Activated naive CD8-positive, alpha-beta T cell treated with anti-CD3 and anti-CD28 coated beads, Interleukin-2, amount 50 U/mL, for 24 hours (primary cell): ENCODE measurements at regions not wholly inside any gene's neighbourhood (a gene's known extent, or its start where the extent isn't known, plus 50 kb on each side); places are given as distances from the start of the nearest gene placed in this dataset.

ENCODE experiments used
- ATAC-seq: fragments of 150-1000 bp; cut with Tn5 transposase; one replicate; pipeline ENCODE4 v1.10.0; 2021
- DNase-seq: peaks from one replicate; pipeline ENCODE4 v3.0.0; 2021
- H3K27ac Mint-ChIP-seq: one replicate; pipeline ENCODE4 v1.8.0; 2021; ENCODE audit warnings: mild to moderate bottlenecking, mixed read lengths
- H3K27me3 Mint-ChIP-seq: one replicate; pipeline ENCODE4 v1.8.0; 2021; ENCODE audit warnings: mixed read lengths
- H3K36me3 Mint-ChIP-seq: one replicate; pipeline ENCODE4 v1.8.0; 2021; ENCODE audit warnings: low read depth, mixed read lengths
- H3K4me1 Mint-ChIP-seq: one replicate; pipeline ENCODE4 v1.8.0; 2021; ENCODE audit warnings: mixed read lengths
- H3K4me3 Mint-ChIP-seq: one replicate; pipeline ENCODE4 v1.8.0; 2021; ENCODE audit warnings: mild to moderate bottlenecking, moderate library complexity, mixed read lengths
- H3K9me3 Mint-ChIP-seq: one replicate; pipeline ENCODE4 v1.8.0; 2021; ENCODE audit warnings: mixed read lengths

DNA sequence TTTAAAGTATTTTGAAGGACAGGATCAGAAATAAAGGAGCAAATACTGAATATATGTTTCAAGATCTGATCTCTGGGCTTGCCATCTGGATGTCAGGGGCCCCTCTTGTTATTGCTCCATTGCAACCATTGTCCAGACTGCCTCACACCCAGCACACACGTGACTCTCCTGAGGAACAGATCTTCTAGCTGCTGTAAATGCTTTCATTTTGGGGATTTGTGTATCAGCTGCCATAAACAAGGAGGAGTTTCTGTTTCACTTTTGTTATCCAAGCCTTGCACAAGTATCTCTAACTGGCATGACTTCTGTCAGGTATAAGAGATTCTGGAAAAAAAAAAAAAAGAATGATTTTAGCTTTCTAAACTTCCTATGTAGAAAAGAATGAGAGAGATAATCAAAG lies 1624.1 kb upstream of the PRR20A start:
- H3K27me3 Mint-ChIP-seq, result no peaks in the 10 kb centered on the region
- H3K27ac Mint-ChIP-seq, result no peak overlapping the region
- no peaks in the 10 kb centered on the region for H3K36me3 Mint-ChIP-seq
- no peaks in the 10 kb centered on the region for H3K4me1 Mint-ChIP-seq
- ATAC-seq (no peak), DNase-seq (no peak)
- peaks cover 14% of the 10 kb centered on the region for H3K9me3 Mint-ChIP-seq
- H3K4me3 Mint-ChIP-seq, result no peak overlapping the region

DNA sequence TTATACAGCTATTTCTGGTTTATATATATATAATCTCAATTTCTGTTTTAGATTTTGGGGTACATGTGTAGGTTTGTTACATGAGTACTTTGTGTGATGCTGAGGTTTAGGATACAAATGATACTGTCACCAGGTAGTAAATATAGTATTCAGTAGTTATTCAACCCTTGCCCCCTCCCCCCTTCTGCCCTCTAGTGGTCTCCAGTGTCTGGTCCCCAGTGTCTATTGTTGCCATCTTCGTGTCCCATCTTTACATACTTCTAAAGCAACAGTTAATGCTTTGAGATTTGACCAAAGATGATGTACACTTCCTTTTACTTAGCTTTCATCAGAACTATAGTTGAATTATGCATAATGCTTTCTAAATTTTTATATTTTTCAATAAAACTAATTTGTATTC lies 1623.4 kb upstream of the PRR20A start:
- no peak overlapping the region for H3K4me3 Mint-ChIP-seq
- ATAC-seq (no peak), DNase-seq (no peak)
- no peak overlapping the region for H3K27ac Mint-ChIP-seq
- peaks cover 14% of the 10 kb centered on the region for H3K9me3 Mint-ChIP-seq
- H3K4me1 Mint-ChIP-seq, result no peaks in the 10 kb centered on the region
- no peaks in the 10 kb centered on the region for H3K27me3 Mint-ChIP-seq
- H3K36me3 Mint-ChIP-seq, result no peaks in the 10 kb centered on the region

DNA sequence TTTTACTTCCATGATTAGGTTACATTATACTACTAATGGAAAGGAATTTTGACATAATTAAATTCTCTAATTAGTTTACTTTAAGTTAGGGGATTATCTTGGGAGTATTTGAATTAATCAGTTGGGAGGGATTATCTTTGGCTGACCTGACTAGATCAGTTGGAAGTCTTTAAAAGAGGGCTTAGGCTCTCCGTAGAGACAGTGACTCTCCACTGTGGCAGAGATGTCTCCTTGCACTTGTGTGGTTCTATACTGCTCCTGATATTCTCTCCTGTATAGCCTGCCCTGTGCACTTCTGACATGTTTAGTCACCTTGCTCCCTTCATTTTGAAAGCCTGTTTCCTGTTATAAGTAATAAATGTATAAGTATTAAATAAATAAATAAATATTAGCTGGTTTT lies 1612.3 kb upstream of the PRR20A start:
- H3K4me3 Mint-ChIP-seq, result no peak overlapping the region

DNA sequence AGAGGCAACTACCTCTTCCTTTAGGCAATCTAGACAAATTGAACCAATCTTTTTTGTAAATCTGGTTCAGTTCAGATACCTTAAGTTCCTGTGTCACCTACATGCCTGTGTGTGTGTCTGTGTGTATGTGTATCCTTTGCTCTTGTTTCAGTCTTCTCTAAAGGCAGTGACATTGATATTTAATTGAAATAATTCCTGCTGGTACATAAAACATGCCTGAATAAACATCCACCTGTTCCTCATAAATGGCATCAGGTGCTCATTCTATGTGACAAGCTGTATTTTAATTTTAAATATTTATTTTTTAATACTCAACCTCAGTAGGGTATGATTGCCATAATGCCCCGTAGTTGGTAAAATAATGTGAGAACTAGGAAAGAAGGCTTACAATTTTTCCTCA lies 1606.4 kb upstream of the PRR20A start:
- Mint-ChIP-seq H3K4me3 (no peak overlapping the region), H3K27ac (no peak overlapping the region), H3K36me3 (no peaks in the 10 kb centered on the region), H3K4me1 (no peaks in the 10 kb centered on the region), H3K9me3 (no peaks in the 10 kb centered on the region), H3K27me3 (no peaks in the 10 kb centered on the region)
- DNase-seq (no peak), ATAC-seq (no peak)

More for the DNA sequence above, 1612.3 kb upstream of the PRR20A start:
- ATAC-seq (no peak), DNase-seq (no peak)
- no peaks in the 10 kb centered on the region for H3K27me3 Mint-ChIP-seq
- H3K27ac Mint-ChIP-seq, result no peak overlapping the region
- no peaks in the 10 kb centered on the region for H3K4me1 Mint-ChIP-seq
- H3K9me3 Mint-ChIP-seq, result peaks cover 3% of the 10 kb centered on the region
- H3K36me3 Mint-ChIP-seq, result no peaks in the 10 kb centered on the region

DNA sequence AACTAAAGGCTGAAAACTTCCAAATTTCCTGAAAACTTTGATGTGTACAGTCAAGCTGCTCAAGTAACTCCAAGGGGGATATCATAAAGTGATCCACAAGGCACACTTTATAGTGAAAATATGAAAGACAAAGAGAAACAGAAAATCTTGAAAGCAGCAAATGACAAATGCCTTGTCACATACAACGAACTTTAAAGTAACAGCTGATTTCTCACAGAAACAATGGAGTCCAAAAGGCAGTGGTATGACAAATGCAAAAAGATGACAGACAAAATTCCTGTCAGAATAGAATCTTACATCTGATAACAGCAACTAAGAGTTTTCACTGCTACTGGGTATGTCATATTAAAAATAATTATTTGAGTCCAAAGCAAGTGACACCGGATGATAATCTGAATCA lies 1602.3 kb upstream of the PRR20A start:
- no peaks in the 10 kb centered on the region for H3K4me1 Mint-ChIP-seq
- DNase-seq (no peak), ATAC-seq (no peak)
- no peaks in the 10 kb centered on the region for H3K27me3 Mint-ChIP-seq
- H3K27ac Mint-ChIP-seq, result no peak overlapping the region
- H3K4me3 Mint-ChIP-seq, result no peak overlapping the region
- H3K36me3 Mint-ChIP-seq, result no peaks in the 10 kb centered on the region
- H3K9me3 Mint-ChIP-seq, result peaks cover 4% of the 10 kb centered on the region

DNA sequence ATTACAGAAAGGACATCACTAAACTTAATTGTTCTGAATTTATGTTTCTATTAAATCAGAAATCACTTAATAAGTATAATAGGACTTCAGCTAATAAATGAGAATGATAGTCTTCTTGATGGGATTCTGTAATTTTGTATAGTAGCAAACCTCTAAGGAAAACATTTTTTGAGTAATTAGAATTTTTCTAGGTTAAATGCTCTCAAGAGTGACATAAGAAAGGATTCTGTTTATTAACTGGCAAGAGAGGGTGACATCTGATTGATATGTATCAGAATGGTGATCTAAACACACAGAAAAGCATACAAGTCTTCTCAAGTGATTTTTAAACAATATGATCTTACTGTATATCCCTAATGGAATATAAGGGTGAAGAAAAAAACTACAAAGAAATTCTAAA lies 1597.7 kb upstream of the PRR20A start:
- Mint-ChIP-seq H3K27me3 (no peaks in the 10 kb centered on the region), H3K9me3 (peaks cover 4% of the 10 kb centered on the region), H3K36me3 (no peaks in the 10 kb centered on the region)

DNA sequence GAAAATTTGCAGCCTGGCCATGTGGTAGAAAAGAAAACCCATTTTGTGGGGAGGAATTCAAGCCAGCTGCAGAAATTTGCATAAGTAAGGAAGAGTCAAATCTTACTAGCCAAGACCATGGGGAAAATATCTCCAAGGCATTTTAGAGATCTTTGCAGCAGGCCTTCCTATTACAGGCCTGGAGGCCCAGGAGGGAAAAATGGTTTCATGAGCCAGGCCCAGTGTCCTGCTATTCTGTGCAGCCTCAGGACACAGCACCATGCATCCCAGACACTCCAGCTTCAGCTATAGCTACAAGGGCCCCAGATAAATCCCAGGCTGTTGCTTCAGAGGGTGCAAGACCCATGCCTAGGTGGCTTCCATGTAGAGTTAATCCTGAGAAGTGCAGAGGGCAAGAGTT lies 1590.1 kb upstream of the PRR20A start:
- DNase-seq, result no peak
- Mint-ChIP-seq H3K36me3 (no peaks in the 10 kb centered on the region), H3K4me1 (no peaks in the 10 kb centered on the region), H3K27ac (no peak overlapping the region), H3K9me3 (peaks cover 25% of the 10 kb centered on the region), H3K4me3 (no peak overlapping the region), H3K27me3 (no peaks in the 10 kb centered on the region)
- ATAC-seq, result no peak

More for the DNA sequence above, 1597.7 kb upstream of the PRR20A start:
- H3K4me1 Mint-ChIP-seq, result no peaks in the 10 kb centered on the region
- no peak overlapping the region for H3K4me3 Mint-ChIP-seq
- ATAC-seq (no peak), DNase-seq (no peak)
- H3K27ac Mint-ChIP-seq, result no peak overlapping the region

DNA sequence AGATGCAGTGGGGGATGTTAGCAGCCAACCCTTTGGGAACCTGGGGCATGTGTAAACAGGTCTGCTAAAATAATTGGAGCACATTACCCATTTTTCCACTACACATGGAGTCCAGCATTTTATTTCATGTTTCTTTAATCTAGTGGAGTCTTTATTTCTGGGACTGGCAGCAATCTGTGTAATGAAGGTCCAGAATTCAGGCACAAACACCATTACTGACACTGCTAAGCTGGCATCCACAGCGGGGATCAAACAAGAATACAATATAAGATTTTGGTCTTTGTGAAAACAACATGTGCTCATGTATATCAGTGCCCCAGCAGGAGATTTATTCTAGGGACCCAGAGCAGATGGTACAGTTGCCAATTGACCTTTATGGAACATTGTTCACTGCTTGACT lies 1587.0 kb upstream of the PRR20A start:
- no peak for ATAC-seq
- Mint-ChIP-seq H3K27me3 (no peaks in the 10 kb centered on the region), H3K36me3 (no peaks in the 10 kb centered on the region), H3K4me1 (no peaks in the 10 kb centered on the region), H3K27ac (no peak overlapping the region), H3K4me3 (no peak overlapping the region), H3K9me3 (peaks cover 21% of the 10 kb centered on the region)
- DNase-seq, result no peak

DNA sequence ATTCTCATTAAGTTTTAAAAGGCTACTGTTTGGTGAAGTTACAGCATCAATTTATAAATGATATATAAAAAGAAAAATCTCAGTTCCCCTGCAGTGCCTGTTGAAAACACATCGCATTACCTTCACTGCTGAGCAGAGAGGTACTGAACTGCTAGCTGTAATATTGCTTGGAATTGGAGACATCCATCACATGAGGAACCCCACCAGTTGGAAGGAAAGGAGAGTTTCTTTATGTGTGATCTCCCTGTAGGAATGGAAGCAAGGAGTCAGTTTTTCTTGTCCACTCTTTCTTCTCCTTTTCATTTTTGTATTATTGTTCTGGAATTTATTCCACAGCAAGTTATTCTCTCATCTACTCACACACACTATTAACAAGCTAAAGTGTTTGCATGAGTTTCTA lies 1586.0 kb upstream of the PRR20A start:
- no peak overlapping the region for H3K4me3 Mint-ChIP-seq

DNA sequence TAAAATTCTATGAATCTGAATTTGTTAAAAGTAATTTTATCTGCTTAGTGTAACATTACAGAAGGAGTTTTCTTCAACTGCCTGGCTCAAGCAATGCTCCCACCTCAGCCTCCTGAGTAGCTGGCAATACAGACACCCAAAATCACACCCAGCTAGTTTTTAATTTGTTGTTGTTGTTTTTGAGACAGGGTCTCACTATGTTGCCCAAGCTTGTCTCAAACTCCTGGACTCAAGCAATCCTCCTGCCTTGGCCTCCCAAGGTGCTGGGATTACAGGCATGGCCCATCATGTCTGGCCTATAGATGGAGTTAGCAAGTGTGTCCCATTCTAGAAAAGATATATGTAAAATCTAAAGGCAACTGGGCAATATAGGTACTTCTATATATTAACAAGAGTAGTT lies 1580.4 kb upstream of the PRR20A start:
- ATAC-seq (no peak), DNase-seq (no peak)
- H3K27ac Mint-ChIP-seq, result no peak overlapping the region
- H3K27me3 Mint-ChIP-seq, result no peaks in the 10 kb centered on the region
- H3K9me3 Mint-ChIP-seq, result no peaks in the 10 kb centered on the region
- H3K4me1 Mint-ChIP-seq, result no peaks in the 10 kb centered on the region
- H3K36me3 Mint-ChIP-seq, result no peaks in the 10 kb centered on the region
- no peak overlapping the region for H3K4me3 Mint-ChIP-seq

More for the DNA sequence above, 1586.0 kb upstream of the PRR20A start:
- no peaks in the 10 kb centered on the region for H3K27me3 Mint-ChIP-seq
- H3K27ac Mint-ChIP-seq, result no peak overlapping the region
- no peak for DNase-seq
- H3K9me3 Mint-ChIP-seq, result peaks cover 19% of the 10 kb centered on the region
- no peak for ATAC-seq
- no peaks in the 10 kb centered on the region for H3K4me1 Mint-ChIP-seq
- H3K36me3 Mint-ChIP-seq, result no peaks in the 10 kb centered on the region

DNA sequence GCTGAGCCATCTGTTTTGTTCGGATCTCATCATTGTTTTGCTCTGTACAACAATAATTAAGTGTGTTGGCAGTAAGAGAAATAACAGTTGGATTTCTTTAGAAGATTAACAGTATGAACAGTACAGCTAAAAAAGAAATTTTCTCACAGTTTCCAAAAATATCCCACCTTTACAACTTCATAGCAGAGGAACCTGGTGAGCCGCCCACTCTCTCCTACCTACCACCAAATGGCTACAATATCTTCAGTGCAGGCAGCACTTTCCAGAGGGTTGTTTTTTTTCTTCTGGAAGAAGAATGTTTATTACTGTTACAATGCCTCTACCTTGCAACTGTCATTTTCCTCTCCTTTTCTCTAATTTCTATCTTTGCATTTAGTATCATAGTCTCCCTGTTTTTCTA lies 1577.5 kb upstream of the PRR20A start:
- no peaks in the 10 kb centered on the region for H3K27me3 Mint-ChIP-seq
- no peaks in the 10 kb centered on the region for H3K4me1 Mint-ChIP-seq
- no peaks in the 10 kb centered on the region for H3K36me3 Mint-ChIP-seq
- H3K9me3 Mint-ChIP-seq, result no peaks in the 10 kb centered on the region
- DNase-seq, result no peak
- H3K4me3 Mint-ChIP-seq, result no peak overlapping the region
- no peak for ATAC-seq
- no peak overlapping the region for H3K27ac Mint-ChIP-seq

DNA sequence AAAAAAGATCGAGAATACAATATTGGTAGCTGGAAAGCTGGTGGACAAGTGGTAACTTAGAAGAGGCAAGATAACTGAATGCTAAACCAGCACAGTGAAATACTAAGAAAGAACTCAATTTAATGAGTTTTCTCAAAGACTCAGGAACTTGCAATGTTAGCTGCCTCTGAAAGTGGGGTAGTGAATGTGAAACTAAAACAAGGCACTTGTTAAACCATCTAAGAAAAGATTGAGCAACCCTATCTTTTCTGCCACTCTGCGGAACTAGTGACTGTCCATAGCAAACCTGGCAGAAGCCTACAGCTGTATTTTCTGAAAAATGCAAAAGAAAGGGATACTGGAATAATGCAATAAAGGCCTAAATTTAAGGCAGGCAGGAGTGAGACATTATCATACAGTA lies 1574.4 kb upstream of the PRR20A start:
- no peaks in the 10 kb centered on the region for H3K4me1 Mint-ChIP-seq
- no peaks in the 10 kb centered on the region for H3K9me3 Mint-ChIP-seq
- no peak overlapping the region for H3K27ac Mint-ChIP-seq
- no peak overlapping the region for H3K4me3 Mint-ChIP-seq
- no peak for ATAC-seq
- DNase-seq, result no peak
- H3K27me3 Mint-ChIP-seq, result no peaks in the 10 kb centered on the region
- no peaks in the 10 kb centered on the region for H3K36me3 Mint-ChIP-seq

DNA sequence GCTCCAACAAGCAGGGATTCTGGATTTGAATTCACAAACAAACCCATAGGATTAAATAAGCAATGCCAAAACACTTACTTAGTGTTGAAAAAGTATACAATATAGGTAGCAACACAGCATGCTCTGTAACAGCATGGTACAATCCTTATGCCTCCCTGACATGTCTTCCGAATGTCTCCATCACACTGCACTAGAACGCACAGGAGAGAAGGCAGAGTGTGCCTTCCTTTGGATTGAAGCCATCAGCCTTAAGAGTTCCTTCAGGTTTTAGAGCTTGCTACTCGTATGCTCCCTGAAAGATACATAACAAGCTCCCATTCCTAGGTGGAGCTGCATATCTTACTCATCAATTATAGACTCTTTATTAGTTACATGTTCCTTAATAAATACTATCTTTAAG lies 1573.9 kb upstream of the PRR20A start:
- H3K27me3 Mint-ChIP-seq, result no peaks in the 10 kb centered on the region
- H3K36me3 Mint-ChIP-seq, result no peaks in the 10 kb centered on the region
- H3K9me3 Mint-ChIP-seq, result no peaks in the 10 kb centered on the region

DNA sequence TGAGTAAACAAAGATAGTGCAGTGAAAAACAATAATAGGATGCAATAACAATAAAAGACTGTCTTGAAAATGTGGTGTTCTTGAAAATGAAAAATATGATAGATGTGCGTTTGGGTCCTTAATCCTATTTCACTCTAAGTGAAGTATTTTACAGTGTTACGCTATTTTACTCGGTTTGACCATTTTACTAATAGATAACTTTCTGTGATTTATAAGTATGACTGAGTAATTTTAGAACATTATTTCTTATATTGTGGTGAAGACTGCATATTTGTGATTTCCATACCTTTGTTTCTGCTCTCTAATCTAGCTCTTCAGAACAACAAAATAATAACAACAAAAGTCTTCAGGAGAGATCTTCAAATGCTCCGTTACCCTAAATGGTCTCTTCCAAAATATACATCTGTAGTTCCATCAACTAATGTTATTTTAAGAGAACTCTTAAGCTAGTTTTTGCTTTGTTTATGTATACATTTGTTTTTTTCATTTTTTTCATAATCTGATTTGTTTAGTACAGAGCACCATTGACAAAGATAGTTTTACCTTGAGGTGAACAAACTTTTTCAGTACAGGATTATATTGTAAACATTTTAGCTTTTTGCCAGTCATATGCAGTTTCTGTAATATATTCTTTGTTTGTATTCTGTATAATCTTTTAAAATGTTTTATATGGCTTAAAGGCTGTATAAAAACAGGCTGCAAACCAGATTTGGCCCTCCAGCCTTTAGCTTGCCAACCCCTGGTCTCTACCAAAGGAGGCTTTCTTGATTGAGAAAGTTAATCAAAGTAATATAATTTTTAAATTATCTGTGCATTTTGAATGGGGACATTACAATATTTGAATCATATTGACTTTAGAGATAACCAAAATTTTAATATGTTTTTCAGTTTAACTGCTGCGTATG lies 1572.7 kb upstream of the PRR20A start:
- Mint-ChIP-seq H3K4me3 (no peak overlapping the region), H3K27ac (no peak overlapping the region), H3K4me1 (no peaks in the 10 kb centered on the region), H3K27me3 (no peaks in the 10 kb centered on the region), H3K36me3 (no peaks in the 10 kb centered on the region), H3K9me3 (no peaks in the 10 kb centered on the region)
- ATAC-seq, result no peak
- DNase-seq, result no peak

More for the DNA sequence above, 1573.9 kb upstream of the PRR20A start:
- no peaks in the 10 kb centered on the region for H3K4me1 Mint-ChIP-seq
- ATAC-seq, result no peak
- H3K4me3 Mint-ChIP-seq, result no peak overlapping the region
- DNase-seq, result no peak
- H3K27ac Mint-ChIP-seq, result no peak overlapping the region

DNA sequence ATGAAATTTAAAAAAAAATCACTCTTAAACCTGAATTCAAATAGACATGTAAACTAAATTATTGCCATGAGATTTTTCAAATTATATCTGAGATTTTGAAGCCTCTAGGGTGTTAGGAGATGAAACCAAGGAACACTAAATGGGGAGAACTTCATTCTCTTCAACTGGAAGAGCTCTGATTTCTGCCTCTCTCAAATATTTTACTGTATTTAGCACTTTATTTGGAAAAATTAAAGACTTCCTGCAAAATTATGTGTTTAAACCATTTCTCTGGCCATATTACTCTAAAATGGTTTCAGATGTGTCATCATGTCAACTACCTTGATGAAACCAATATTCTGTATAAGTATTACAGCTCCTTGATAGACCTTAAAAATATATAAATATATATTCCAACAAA lies 1571.6 kb upstream of the PRR20A start:
- no peak for ATAC-seq
- no peak for DNase-seq
- no peaks in the 10 kb centered on the region for H3K27me3 Mint-ChIP-seq
- no peaks in the 10 kb centered on the region for H3K9me3 Mint-ChIP-seq
- H3K27ac Mint-ChIP-seq, result no peak overlapping the region
- no peaks in the 10 kb centered on the region for H3K36me3 Mint-ChIP-seq
- no peaks in the 10 kb centered on the region for H3K4me1 Mint-ChIP-seq
- no peak overlapping the region for H3K4me3 Mint-ChIP-seq

DNA sequence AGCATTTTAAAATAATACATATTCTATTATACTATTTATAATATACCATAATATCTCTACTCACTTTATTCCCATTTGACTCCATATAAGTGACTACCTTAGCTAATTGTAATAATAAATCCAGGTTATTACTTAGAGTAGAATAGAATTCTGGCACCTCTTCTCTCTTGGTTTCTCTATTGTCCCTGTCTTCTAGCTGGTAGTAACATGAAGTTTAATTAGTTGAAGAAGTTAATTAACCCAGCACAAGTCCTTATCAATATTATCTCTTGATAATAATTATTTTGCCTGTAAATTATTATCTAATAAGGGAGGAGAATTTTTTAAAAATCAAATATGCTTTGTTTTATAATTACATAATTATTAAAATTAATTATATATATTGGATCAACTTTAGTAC lies 1571.2 kb upstream of the PRR20A start:
- no peaks in the 10 kb centered on the region for H3K27me3 Mint-ChIP-seq
- H3K4me1 Mint-ChIP-seq, result no peaks in the 10 kb centered on the region
- H3K4me3 Mint-ChIP-seq, result no peak overlapping the region
- no peak for DNase-seq
- H3K36me3 Mint-ChIP-seq, result no peaks in the 10 kb centered on the region
- peaks cover 3% of the 10 kb centered on the region for H3K9me3 Mint-ChIP-seq
- no peak for ATAC-seq
- H3K27ac Mint-ChIP-seq, result no peak overlapping the region
